CD4-positive, alpha-beta T cell treated with Interferon alpha-2 for 1 hour (primary cell): ENCODE measurements at regions not wholly inside any gene's neighbourhood (a gene's known extent, or its start where the extent isn't known, plus 50 kb on each side); places are given as distances from the start of the nearest gene placed in this dataset.

Experiments used
- DNase-seq, 2 donors: peaks; one replicate each; pipeline ENCODE4 v3.0.0-alpha.2; 2020 to 2022

DNA sequence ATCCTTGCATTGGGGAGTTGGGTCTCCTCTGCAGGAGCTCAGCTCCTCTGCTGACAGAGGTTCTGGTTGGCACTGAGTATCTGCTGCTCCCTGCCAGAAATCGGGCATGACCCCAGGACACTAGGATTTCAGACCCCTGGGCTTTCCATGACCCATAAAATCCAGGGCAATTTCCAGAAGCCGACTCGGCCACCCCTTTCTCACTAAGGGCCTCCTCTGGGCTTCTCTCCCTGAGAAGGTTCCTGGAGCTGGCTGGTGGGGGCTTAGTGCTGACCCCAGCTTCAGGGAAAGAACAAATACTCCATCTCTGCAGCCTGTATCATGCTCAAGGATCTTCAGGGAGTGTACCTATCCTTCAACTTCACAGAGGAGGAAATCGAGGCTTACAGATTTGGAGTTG is 603.4 kb downstream of the PTPRU start:
- DNase-seq: no peak

DNA sequence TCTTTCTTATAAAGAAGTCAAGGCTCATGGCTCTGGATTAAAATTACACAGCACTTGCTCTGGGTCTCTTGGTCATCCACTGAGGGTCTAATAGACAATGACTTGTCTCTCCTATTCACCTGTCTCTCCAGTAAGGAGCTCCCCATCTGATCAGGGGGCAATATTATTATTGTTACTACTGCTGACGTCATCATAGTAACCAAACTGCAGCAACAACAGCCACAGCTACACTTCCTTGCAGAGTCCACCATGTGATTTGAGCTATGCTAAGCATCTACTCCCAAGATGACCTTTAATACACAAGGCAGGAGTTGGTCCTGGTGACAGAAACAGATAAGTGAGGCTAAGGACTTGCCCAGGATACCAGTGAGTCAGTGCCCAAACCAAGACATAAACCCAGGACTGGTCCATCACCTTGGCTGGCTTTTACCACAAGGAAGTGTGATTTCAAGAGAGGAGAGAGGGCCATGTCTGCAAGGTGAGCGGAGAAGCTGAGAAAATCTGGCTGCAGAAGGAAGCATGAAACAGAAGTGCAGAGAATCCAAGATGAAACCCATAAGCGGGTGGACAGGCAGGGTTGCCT is 602.5 kb downstream of the PTPRU start:
- no peak for DNase-seq

DNA sequence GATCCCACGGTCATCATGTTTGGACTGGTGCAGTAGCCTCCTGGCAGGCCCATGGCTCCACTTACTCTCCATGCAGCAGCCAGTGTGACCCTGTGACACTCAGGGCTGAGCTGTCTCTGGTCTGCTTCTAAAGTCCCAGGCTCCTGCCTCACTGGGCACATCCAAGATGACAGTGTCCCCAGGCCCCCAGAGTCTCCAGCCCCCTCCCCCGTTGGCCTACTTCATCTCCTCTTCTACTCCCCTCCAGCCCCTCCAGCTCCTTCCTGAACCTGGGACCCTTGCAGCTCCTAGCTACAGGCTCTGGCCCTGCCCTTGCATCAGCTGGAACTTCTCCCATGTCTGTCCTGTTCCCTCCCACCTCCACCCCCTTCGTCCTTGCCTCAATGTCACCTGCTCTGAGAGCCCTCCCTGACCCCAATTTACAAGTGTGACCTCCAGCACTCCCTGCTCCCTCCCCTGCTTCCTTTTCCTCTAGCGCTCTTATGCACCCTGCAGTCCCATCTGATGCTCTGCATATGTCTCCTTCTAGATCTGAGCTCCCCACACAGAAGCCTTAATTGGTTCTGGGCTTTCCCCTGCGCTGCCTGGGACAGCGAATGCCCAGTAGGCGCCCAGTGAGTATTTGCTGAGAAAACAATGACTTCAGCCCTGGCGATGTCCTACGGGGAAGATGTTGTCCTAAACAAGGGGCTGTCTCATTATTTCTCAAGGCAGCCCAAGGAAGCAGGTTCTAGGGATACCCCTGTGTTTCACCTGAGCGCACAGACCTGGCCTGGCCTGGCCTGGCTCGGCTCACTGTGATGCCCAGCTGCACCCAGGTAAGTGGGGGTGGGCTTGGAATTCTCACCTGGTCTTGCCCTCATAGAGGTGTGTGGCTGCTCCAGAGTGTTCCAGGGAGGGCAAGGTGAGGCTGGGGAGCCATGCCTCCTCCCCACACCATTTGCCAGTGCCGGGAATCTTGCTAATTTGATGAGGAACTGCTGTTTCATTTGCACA is 600.6 kb downstream of the PTPRU start:
- no peak for DNase-seq

DNA sequence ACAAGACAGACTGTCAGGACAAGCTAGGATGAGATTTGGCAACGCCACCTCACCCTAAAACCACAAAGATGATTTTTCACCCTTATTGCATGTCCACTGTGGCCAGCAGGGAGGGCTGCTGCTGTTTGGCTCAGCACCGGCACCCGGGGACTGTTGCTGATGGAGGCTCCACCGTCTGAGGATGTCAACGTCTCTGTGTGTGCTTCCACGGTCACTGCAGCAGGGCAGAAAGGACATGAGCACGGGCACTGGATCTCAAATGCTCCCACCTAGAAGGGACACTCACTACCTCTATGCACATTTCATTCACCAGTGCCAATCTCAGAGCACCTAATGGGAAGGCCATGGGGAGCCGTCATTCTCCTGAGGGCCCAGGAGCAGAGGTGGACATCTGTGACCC is 599.6 kb downstream of the PTPRU start:
- no peak for DNase-seq

DNA sequence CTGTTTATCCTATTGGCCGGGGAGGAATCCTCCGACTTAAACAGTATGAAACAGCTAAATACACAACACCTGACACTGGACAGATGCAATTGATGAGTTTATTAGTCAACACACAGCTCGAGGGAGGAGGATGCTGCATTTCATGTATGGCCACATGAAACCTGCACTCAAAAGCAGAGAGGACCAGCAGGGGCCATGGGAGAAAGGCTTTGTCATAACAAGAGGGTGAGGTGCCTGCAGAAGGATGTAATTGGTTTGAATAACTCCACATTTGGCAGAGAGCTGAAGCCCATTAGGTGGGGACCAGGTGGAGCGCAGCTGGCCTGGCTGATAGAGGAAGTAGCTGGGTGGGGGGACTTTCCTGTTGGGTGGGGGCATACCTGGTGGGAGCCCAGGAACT is 599.1 kb downstream of the PTPRU start:
- no peak for DNase-seq

DNA sequence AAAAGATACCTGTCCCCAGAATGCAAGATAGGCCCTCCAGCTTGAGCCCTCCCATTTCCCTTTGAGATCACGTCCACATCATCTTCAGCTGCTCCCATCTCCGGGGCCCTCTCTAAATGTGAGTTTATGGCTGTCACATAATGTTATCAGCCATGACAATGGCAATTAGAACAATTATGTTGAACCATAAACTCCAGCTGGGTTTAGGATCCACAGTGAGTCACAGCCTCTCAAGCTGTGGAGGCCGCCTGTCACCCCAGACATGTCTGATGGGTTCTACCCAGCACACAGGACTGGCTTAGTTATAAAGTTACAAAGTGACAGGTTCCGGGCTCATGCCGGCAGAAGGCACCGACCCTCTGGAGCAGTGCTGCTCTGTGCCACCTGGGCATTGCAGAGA is 597.3 kb downstream of the PTPRU start:
- DNase-seq: no peak

DNA sequence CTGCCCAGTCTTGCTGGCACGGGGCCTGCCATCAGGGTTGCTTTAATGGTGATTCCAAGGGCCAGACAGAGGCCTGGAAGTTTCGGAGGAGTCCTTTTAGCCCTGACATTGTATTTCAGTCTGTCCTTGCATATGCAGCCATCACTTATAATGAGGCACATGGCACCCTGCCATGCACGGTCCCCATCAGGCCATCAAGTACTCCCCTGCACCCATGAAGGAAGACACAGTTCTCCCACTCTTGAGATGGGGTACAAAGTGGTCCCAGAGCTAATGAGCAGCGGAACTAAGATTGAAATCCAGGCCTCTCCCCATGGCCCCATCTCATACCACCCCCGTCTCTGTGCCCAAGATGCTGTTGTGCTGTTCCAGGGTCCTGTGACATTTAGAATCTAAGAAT is 596.6 kb downstream of the PTPRU start:
- no peak for DNase-seq

DNA sequence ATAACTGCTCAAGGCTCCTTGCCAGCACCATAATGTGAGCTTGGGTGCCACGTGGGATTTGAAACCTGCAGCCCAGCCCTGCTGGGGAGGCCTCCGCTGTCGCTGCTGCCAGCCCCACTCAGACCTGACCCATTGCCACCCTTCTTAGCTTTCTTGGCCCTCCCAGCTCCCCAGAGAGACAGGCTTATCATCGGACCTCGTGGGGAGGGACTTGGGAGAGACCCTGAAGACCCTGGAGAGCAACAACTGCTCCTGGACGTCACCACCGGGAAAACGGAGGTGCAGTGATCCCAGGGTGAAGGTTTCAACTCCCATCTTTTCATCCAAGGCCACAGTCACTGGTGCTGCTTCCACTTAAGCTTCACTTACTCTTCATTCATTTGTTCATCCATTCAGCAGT is 596.1 kb downstream of the PTPRU start:
- DNase-seq: no peak

DNA sequence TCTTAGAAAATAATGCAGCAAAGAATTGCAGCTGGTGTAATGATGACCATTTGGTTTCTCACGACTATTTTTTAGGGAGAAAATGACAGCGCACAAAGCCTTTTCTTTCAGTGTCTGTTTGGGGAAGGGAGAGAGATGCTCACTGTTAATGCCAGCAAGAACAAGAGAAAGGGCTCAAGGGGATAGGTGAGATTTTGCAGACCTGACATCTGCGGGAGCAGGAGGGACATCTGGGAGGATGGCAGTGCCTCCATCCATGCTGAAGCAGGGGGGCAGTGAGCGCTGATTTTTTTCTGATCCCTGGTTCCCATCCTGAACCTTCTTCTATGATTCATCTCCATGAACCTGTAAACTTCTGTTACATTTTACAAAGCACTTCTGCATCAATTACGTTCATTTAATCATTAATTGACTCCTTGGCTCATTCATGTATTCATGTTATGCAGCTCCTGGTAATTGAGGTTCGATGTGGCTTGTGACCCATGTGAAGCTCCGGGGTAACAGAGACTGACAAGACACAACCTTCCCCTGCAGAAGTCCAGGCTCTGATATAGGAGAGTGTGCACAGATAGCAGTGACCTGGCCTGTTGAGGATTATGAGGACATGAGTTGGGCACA is 595.3 kb downstream of the PTPRU start:
- DNase-seq: no peak

DNA sequence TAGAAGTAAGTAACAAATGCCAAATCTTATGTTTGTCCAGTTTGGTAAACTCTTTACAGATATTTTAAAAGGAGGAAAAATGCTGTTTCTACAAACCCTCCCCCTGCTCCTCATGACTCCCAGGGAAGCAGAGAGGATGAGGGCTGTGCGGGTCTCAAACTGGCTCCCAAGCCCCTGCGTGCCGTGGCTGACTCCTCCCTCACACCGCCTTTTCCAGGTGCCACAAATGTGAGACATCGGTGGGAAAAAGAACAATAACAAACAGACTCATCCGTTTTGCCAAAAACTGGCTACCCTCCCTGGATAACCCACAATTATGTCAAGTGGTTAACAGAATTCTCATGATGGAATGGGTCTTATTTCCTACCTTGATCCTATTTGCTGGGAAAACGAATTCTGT is 594.6 kb downstream of the PTPRU start:
- DNase-seq: no peak

DNA sequence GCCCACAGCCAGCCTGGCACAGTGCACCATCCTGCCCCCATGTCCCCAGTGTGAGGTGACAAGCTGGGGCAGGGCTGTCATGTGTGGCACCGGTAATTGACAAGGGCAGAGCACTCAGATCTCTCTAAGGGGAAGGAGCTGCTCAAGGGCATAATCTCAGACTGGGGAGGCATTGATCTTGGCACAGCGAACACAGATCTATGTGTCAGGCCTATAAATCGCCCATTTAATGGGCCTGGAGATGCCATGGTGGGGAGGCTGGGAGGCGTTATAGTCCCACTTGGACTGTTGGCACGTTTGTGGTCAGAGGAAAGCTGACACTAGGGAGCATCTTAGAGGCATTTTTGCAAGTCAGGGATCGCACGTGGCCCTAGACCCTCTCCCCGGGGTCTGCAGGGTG is 594.1 kb downstream of the PTPRU start:
- DNase-seq: no peak

DNA sequence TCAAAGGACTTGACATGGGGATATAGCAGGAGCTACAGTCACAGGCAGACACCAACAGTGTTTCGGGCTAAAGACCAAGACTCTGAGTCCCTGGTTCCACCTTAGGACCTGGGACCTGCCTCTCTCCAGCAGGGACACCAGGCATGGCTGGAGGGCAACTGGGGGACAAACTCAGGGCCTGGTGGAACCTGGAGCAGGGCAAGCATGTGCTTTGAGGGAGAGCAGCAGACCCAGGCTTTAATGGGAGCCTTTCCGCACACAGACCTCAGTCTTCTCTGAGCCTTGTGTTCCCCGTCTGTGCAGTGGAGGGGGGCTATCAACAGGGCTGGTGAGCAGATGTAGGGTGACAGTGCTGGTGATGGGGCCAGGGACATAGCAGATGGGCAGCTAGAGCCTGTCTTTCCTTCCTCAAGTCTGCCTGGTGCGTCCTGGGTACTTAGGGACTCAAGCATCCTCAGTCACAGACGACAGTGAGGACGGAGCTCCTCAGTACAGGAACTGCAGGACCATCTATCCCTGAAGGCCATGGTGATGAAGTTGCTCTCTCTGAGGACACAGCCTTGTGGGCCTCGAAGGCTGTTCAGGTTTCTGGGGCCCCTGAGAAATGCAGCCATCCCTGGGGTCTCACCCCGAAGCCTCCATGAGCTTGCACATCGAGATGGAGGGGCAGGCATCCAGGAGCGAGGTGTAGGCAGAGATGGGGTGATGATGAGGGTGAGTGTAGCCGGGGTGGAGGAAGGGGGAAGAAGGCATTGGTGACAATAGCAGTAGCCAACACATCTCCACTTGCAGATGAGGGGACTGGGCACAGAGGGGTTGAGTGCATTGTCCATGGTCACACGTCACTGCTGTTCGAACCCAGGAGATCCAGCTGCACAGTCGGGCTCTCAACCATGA is 593.4 kb downstream of the PTPRU start:
- DNase-seq: no peak

DNA sequence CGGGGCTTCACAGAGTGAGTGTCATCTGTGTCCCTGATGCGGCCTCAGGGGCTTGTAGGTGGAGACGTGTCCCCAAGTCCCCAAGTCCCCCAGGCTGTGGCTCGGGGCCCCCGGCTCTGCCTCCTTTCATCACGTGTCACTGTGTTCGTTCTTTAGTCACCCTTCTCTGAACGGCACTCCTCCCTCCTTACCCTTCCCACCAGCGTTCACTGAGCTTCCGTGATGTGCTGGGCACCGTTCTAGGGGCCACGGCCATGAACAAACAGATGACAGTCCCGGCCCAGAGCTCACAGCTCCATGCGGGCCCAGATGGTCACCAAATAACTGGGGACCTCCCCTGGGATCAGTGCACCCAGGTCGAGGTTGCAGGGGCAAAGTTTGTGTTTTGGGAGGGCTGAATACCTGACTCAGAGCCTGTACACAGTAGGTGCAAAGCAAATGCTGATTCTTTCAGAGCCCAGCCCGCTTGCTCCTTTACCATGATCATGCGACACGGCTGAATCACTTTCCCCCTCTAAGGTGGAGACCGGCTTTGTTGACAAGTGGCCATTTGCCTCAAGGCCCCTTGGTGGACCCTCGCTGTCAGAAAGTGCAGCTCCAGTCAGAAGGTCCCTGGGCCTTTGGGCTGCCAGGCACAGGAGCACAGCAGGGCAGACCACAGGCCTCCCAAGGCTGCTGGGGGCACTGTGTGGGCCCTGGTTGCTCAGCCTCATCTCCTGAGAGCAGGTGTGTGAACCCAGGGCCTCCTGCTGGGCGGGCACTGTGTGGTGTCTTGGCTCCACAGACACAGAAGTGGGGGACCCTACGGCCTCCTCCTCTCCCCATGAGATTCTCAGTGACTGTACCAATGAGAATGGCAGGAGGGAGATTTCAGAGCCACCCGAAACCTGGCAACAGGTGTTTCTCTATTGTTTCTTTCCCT is 592.5 kb downstream of the PTPRU start:
- DNase-seq: no peak

DNA sequence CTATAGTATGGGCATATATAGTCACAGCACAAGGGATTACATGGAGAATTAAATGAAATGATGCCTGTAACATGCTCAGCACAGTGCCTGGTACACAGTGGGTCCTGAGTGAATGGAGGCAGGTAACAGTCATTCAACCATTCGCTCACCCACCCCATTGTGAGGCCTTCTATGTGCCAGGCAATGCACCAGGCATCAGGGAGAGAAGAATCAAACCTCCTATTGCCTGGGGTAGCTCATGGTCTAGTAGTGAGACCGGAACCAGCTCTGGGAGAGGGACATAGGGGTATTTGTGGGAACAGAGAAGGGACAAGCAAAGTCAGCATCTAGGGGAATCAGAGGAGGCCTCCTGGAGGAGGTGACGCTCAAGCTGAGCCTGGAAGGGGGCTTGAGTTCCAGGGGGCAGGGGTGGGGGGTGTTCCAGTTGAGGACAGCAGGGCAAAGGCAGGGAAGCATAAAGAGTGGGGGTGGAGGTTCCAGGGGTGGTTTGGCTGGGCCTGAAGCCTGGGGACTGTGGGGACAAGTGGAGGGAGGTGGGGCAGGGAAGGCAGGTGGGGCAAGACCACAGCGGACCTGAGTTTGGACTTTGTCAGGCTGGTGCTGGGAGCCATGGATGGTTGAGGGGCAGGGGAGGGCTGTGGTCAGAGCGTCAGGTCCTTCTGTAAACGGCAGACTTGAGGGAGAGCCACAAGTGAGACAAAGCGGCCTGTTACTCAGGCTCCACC is 591.6 kb downstream of the PTPRU start:
- DNase-seq: no peak

DNA sequence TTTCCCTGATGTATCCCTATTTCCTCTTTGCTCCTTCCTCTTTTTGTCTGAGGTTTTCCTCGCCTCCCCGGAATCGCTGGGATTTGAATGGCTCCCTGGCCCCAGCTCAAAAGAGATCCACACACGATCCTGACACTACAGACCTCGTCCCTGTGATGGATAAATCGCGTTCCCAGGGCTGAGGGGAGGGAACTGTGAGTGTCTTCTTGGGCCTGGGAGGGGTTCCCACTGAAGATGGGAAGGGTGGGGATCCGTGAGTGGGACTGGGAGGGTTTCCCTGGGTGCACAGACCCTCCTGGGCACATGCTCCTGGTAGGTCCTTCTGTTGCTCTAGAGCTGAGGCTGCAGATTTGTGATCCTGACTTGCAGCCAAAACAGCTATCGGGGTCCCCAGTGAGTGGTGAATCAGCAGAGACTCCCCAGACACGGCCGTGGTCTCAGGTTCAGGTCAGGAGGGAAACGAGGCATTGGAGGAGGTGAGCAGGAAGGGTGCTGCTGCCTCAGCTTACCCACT is 591.0 kb downstream of the PTPRU start:
- no peak for DNase-seq

DNA sequence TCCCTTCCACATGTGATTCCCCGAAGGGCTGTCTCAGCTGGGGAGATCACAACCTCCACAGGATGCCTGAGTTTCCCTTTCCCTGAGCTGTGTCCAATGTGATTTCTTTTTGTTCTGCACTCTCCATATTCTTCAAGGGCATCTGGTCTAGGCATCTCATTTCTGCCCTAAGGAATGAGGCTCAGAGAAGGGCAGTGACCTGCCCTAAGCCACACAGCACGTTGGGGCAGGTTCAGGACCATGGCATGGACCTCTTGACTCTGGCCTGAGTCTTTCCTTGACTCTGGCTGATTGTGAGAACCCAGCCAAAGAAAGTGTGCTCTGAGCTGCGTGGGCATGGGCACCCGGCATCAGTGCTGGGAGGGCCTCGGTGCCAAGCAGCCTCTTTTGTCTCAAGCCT is 590.3 kb downstream of the PTPRU start:
- DNase-seq: no peak

DNA sequence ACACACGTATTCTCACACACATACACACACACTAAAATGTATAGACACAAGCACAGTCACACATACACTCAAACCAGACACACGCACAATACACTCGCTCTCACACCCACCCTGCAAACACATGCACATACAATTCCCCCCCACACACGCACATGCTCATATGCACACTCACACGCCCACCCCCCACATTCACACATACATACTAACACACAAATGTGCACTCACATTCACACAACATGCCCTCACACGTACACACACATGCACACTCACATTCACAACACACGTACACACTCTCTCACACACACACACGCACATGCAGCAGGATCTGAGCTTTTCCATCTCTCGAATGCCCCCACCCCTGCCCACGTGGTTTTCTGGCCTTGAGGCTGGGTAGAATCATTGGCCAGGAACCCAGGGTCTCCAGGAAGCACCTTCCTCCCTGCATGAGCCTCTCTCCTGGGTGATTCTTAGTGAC is 589.7 kb downstream of the PTPRU start:
- no peak for DNase-seq

DNA sequence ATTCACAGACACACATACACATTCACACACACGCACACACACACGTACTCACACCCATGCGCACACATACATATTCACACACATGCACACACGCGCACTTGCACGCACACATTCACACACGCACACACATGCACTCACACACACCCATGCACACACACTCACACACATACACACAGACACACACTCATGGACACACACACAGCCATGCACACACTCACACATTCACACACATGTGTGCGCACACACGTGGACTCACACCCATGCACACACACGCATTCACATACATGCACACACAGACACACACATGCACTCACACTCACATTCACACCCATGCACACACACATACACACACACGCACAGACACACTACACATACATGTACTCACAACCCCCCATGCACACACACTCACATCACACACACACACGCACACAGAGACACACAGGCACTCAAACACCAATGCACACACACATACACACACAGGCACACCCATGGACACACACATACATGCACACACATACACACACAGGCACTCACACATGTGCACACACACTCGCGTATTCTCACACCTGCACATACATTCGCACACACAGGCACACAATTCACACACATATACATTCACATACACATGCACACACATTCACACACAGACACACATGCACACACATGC is 589.1 kb downstream of the PTPRU start:
- DNase-seq: no peak

DNA sequence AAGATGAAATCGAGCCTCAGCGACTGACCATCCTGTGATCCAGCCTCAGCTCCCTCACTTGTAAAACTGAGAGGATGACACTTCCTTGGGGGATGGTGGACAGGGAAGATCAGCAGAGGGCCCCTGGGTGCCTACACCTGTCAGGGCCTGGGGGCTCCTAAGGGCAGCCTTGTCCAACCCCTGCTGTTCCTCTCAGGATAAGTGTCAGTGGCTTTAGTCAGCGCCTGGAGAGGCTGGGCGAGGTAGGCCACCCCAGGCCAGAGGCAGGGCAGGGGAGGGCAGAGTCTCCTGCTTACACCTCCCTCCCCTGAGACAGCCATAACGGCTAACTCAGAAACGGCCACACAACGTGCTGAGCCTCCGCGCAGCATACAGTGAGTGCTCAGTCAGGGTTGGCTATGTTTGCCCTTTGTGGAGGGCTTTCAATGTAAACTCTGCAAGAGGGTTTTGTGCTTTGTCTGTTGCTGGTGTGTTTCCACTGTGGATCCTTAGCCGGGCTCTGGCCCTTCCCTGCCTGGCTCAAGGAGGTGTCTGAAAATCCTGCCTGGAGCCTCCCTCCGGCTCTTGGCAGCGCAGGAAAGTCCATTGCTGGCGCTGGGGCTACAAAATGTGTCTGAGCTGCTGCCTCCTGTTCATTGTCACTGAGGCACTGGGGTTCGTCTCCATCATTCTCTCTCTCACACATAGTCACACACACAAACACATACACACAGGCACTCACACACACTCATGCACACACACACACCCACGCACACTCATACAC is 588.4 kb downstream of the PTPRU start:
- no peak for DNase-seq
